ENCODE measurements at regions not wholly inside any gene's neighbourhood (a gene's known extent, or its start where the extent isn't known, plus 50 kb on each side); places are given as distances from the start of the nearest gene placed in this dataset.

GRCh38 chr2:52622266-52622665 lies 1145.3 kb upstream of the CHAC2 start:
- CTCF ChIA-PET: no interaction called here
- intact Hi-C loops (cut with micrococcal nuclease): no loop called here

GRCh38 chr2:52613064-52613463 lies 1154.5 kb upstream of the CHAC2 start:
- DNase-seq (no peak), ATAC-seq (no peak)
- no peak overlapping the region for H3K4me3 Mint-ChIP-seq
- H3K4me1 Mint-ChIP-seq (ENCODE audit: low read depth): no peaks in the 10 kb centered on the region
- CTCF ChIA-PET: no interaction called here
- intact Hi-C loops (cut with micrococcal nuclease): no loop called here
- peaks cover 2% of the 10 kb centered on the region for H3K9me3 Mint-ChIP-seq
- no peaks in the 10 kb centered on the region for H3K27me3 Mint-ChIP-seq
- TF ChIP-seq CTCF (IDR thresholded peaks at IDR 0.05): no peak
- no peak overlapping the region for H3K27ac Mint-ChIP-seq
- no peaks in the 10 kb centered on the region for H3K36me3 Mint-ChIP-seq (ENCODE audit: low read depth)
- POLR2A ChIA-PET: no interaction called here

More at GRCh38 chr2:52622266-52622665, 1145.3 kb upstream of the CHAC2 start:
- no peak overlapping the region for H3K4me3 Mint-ChIP-seq
- H3K27me3 Mint-ChIP-seq: no peaks in the 10 kb centered on the region
- no peak for TF ChIP-seq CTCF (IDR thresholded peaks at IDR 0.05)
- POLR2A ChIA-PET: no interaction called here
- ATAC-seq (no peak), DNase-seq (no peak)
- H3K4me1 Mint-ChIP-seq (ENCODE audit: low read depth): no peaks in the 10 kb centered on the region
- H3K27ac Mint-ChIP-seq: no peak overlapping the region
- peaks cover 4% of the 10 kb centered on the region for H3K9me3 Mint-ChIP-seq
- H3K36me3 Mint-ChIP-seq (ENCODE audit: low read depth): no peaks in the 10 kb centered on the region

- H3K9me3 Mint-ChIP-seq: no peaks in the 10 kb centered on the region
- DNase-seq: no peak
- TF ChIP-seq CTCF (IDR thresholded peaks at IDR 0.05): no peak
- no peaks in the 10 kb centered on the region for H3K4me1 Mint-ChIP-seq (ENCODE audit: low read depth)
- no peak for ATAC-seq
- ChIA-PET POLR2A (no interaction called here), CTCF (no interaction called here)
- H3K4me3 Mint-ChIP-seq: no peak overlapping the region
- H3K27ac Mint-ChIP-seq: no peak overlapping the region
- H3K36me3 Mint-ChIP-seq (ENCODE audit: low read depth): no peaks in the 10 kb centered on the region
- intact Hi-C loops (cut with micrococcal nuclease): no loop called here
- no peaks in the 10 kb centered on the region for H3K27me3 Mint-ChIP-seq
These were observed 1155.8 kb upstream of the CHAC2 start for GRCh38 chr2:52611759-52612158.

GRCh38 chr2:52608030-52608429 lies 1159.6 kb upstream of the CHAC2 start:
- Mint-ChIP-seq H3K9me3 (peaks cover 2% of the 10 kb centered on the region), H3K27ac (no peak overlapping the region), H3K27me3 (no peaks in the 10 kb centered on the region), H3K4me3 (no peak overlapping the region), H3K4me1 (ENCODE audit: low read depth) (no peaks in the 10 kb centered on the region), H3K36me3 (ENCODE audit: low read depth) (no peaks in the 10 kb centered on the region)
- no peak for TF ChIP-seq CTCF (IDR thresholded peaks at IDR 0.05)
- POLR2A ChIA-PET: no interaction called here
- ATAC-seq (no peak), DNase-seq (no peak)
- intact Hi-C loops (cut with micrococcal nuclease): no loop called here
- CTCF ChIA-PET: no interaction called here

- H3K27ac Mint-ChIP-seq: no peak overlapping the region
- POLR2A ChIA-PET: no interaction called here
- DNase-seq (no peak), ATAC-seq (no peak)
- no peak overlapping the region for H3K4me3 Mint-ChIP-seq
- CTCF ChIA-PET: no interaction called here
- no peak for TF ChIP-seq CTCF (IDR thresholded peaks at IDR 0.05)
- intact Hi-C loops (cut with micrococcal nuclease): no loop called here
- H3K36me3 Mint-ChIP-seq (ENCODE audit: low read depth): no peaks in the 10 kb centered on the region
- H3K9me3 Mint-ChIP-seq: peaks cover 3% of the 10 kb centered on the region
- H3K4me1 Mint-ChIP-seq (ENCODE audit: low read depth): no peaks in the 10 kb centered on the region
- H3K27me3 Mint-ChIP-seq: no peaks in the 10 kb centered on the region
These were observed 1170.3 kb upstream of the CHAC2 start for GRCh38 chr2:52597346-52597745.
